Glutamatergic neuron (in vitro differentiated cells): ENCODE measurements at regions not wholly inside any gene's neighbourhood (a gene's known extent, or its start where the extent isn't known, plus 50 kb on each side); places are given as distances from the start of the nearest gene placed in this dataset.

ENCODE experiments used
- DNase-seq: peaks from one replicate; pipeline ENCODE4 v3.0.0; 2022
- H3K27ac Mint-ChIP-seq: one replicate; pipeline ENCODE4 v1.8.0; 2020; ENCODE audit warnings: mild to moderate bottlenecking, mixed read lengths, inconsistent platforms; ENCODE audit not compliant: unreplicated experiment
- H3K27me3 Mint-ChIP-seq: one replicate; pipeline ENCODE4 v1.8.0; 2020; ENCODE audit warnings: mild to moderate bottlenecking, moderate library complexity, mixed read lengths, inconsistent platforms; ENCODE audit not compliant: unreplicated experiment
- H3K36me3 Mint-ChIP-seq: one replicate; pipeline ENCODE4 v1.8.0; 2020; ENCODE audit warnings: mild to moderate bottlenecking, mixed read lengths, inconsistent platforms; ENCODE audit not compliant: unreplicated experiment
- H3K4me1 Mint-ChIP-seq: one replicate; pipeline ENCODE4 v1.8.0; 2020; ENCODE audit warnings: mild to moderate bottlenecking, low read depth, mixed read lengths, inconsistent platforms; ENCODE audit not compliant: unreplicated experiment
- H3K4me3 Mint-ChIP-seq: one replicate; pipeline ENCODE4 v1.8.0; 2020; ENCODE audit warnings: mild to moderate bottlenecking, mixed read lengths, inconsistent platforms; ENCODE audit not compliant: unreplicated experiment
- H3K9me3 Mint-ChIP-seq: one replicate; pipeline ENCODE4 v1.8.0; 2020; ENCODE audit warnings: mild to moderate bottlenecking, moderate library complexity, mixed read lengths, inconsistent platforms; ENCODE audit not compliant: unreplicated experiment
- CTCF ChIP-seq: fragments of 200-600 bp; sonication (generic); IDR thresholded peaks from one replicate; pipeline ENCODE4 v1.5.0; 2021; ENCODE audit not compliant: partially characterized antibody, unreplicated experiment

- no peak for TF ChIP-seq CTCF
- Mint-ChIP-seq H3K36me3 (peaks cover 3% of the 10 kb centered on the region), H3K4me3 (no peak overlapping the region), H3K27ac (no peak overlapping the region), H3K9me3 (peaks cover 2% of the 10 kb centered on the region), H3K4me1 (peaks cover 11% of the 10 kb centered on the region), H3K27me3 (peaks cover 2% of the 10 kb centered on the region)
- no peak for DNase-seq
Measured at GRCh38 chr13:109669234-109669612, 117.2 kb downstream of the IRS2 start.

GRCh38 chr13:109668433-109669233 is 117.8 kb downstream of the IRS2 start:
- Mint-ChIP-seq H3K9me3 (peaks cover 2% of the 10 kb centered on the region), H3K36me3 (no peaks in the 10 kb centered on the region), H3K4me1 (peaks cover 11% of the 10 kb centered on the region), H3K27me3 (peaks cover 2% of the 10 kb centered on the region), H3K4me3 (no peak overlapping the region), H3K27ac (no peak overlapping the region)
- DNase-seq, result no peak
- no peak for TF ChIP-seq CTCF

- Mint-ChIP-seq H3K27ac (no peak overlapping the region), H3K9me3 (peaks cover 2% of the 10 kb centered on the region), H3K27me3 (peaks cover 2% of the 10 kb centered on the region), H3K4me3 (no peak overlapping the region), H3K4me1 (peaks cover 11% of the 10 kb centered on the region), H3K36me3 (no peaks in the 10 kb centered on the region)
- DNase-seq, result no peak
- no peak for TF ChIP-seq CTCF
Measured at GRCh38 chr13:109667807-109668291, 118.5 kb downstream of the IRS2 start.

GRCh38 chr13:109667056-109667455 is 119.3 kb downstream of the IRS2 start:
- Mint-ChIP-seq H3K36me3 (no peaks in the 10 kb centered on the region), H3K27me3 (peaks cover 2% of the 10 kb centered on the region), H3K27ac (no peak overlapping the region), H3K4me3 (no peak overlapping the region), H3K9me3 (peaks cover 2% of the 10 kb centered on the region), H3K4me1 (peaks cover 11% of the 10 kb centered on the region)
- DNase-seq, result no peak
- TF ChIP-seq CTCF, result no peak

GRCh38 chr13:109666656-109667055 is 119.7 kb downstream of the IRS2 start:
- no peak for TF ChIP-seq CTCF
- Mint-ChIP-seq H3K4me3 (no peak overlapping the region), H3K36me3 (no peaks in the 10 kb centered on the region), H3K27me3 (peaks cover 2% of the 10 kb centered on the region), H3K9me3 (peaks cover 2% of the 10 kb centered on the region), H3K27ac (no peak overlapping the region), H3K4me1 (peaks cover 11% of the 10 kb centered on the region)
- no peak for DNase-seq
